Spleen (tissue), 7 donors: ENCODE measurements at regions not wholly inside any gene's neighbourhood (a gene's known extent, or its start where the extent isn't known, plus 50 kb on each side); places are given as distances from the start of the nearest gene placed in this dataset.

Experiments used
- POLR2A ChIP-seq, 3 donors: fragments of 450-650 bp; IDR thresholded peaks; one replicate each; pipeline ENCODE4 v1.5.1; 2017; ENCODE audit warnings: antibody characterized with exemption in 3 of 3, mild to moderate bottlenecking in 1 of 3
- POLR2AphosphoS5 ChIP-seq, 3 donors: sonication (generic); formaldehyde crosslinking; IDR thresholded peaks; one replicate each; pipeline ENCODE4 v1.5.1; 2017; ENCODE audit warnings: antibody characterized with exemption in 3 of 3
- TF ChIP-seq, protein P1 (sequence below), 11 experiments: fragments of 200-600 bp in 7 of 11; fragments of 450-650 bp in 4 of 11; sonication (generic) in 4 of 11; IDR thresholded peaks in 8 of 11; conservative IDR thresholded peaks in 3 of 11; 1 replicate in 7 of 11; 2 replicates in 4 of 11; pipeline versions ENCODE4 v1.4.0 to v1.8.0; 2016 to 2021; ENCODE audit warnings: antibody characterized with exemption in 11 of 11, inconsistent platforms in 4 of 11, mild to moderate bottlenecking in 1 of 11
- donor health status: DM: no; HTN: no; CAD: no; lungs with moderate emphysema.
- donor health status: DM: no; HTN: no; CAD: no.
- donor health status: DM: no; HTN: no; CAD: no.

DNA sequence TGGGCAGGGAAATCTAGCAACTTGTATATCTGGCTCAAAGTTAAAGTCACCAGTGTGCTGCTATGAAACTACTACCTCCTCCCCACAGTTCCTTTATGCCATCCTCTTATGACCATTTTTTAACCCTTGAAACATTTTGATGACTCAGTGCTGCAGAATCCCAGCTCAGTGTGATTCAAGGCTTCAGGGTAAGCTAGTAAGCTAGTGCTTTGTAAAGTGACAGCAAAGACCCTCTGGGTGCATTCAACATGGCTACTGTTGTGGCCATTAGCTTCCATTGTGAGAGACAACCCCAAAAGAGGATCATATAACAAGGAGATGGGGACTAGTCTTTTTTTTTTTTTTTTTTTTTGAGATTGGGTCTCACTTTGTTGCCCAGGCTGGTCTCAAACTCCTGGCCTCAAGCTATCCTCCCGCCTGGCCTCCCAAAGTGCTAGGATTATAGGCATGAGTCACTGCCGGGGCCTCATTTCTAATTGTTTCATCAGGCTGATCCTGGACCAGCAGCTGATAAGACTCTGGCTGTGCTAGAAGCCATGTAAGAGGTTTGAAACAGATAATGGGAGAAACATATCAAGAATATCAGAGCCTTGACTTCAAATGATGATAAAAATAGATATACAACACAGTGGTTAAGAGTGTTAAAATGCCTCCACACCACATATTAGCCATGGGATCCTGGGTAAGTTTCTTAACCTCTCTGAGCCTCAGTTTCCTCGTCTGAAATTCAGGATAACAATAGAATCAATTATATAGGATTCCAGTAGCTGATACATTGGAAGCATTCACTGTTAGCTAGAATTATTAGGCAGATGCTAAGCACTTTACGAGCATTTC, 65.7 kb upstream of the RTN4 start:
- TF ChIP-seq POLR2AphosphoS5 (IDR thresholded peaks at IDR 0.05) (no peak), POLR2A (IDR thresholded peaks at IDR 0.05) (no peak)
- TF ChIP-seq, protein P1, sequence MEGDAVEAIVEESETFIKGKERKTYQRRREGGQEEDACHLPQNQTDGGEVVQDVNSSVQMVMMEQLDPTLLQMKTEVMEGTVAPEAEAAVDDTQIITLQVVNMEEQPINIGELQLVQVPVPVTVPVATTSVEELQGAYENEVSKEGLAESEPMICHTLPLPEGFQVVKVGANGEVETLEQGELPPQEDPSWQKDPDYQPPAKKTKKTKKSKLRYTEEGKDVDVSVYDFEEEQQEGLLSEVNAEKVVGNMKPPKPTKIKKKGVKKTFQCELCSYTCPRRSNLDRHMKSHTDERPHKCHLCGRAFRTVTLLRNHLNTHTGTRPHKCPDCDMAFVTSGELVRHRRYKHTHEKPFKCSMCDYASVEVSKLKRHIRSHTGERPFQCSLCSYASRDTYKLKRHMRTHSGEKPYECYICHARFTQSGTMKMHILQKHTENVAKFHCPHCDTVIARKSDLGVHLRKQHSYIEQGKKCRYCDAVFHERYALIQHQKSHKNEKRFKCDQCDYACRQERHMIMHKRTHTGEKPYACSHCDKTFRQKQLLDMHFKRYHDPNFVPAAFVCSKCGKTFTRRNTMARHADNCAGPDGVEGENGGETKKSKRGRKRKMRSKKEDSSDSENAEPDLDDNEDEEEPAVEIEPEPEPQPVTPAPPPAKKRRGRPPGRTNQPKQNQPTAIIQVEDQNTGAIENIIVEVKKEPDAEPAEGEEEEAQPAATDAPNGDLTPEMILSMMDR (IDR thresholded peaks at IDR 0.05 in 8 of 11, conservative IDR thresholded peaks at IDR 0.05 in 3 of 11), result no peak
